Activated CD8-positive, alpha-beta T cell treated with anti-CD3 and anti-CD28 coated beads, Interleukin-2, amount 10 ng/mL, durations not matched to agents 7 days and 5 days (primary cell): ENCODE measurements at regions not wholly inside any gene's neighbourhood (a gene's known extent, or its start where the extent isn't known, plus 50 kb on each side); places are given as distances from the start of the nearest gene placed in this dataset.
"Not testable (repeated sequence)": the region's sequence is repeated elsewhere in the genome, so short reads cannot be mapped to it uniquely, and the experiment has no call there.

ENCODE experiments used
- ATAC-seq: fragments of 150-1000 bp; cut with Tn5 transposase; one replicate; pipeline ENCODE4 v1.10.0; 2021; ENCODE audit warnings: moderate library complexity
- CTCF ChIA-PET: fragments of 350-600 bp; sonication (Branson Sonifier 250); formaldehyde crosslinking; loops from one replicate; lab custom pipeline; 2021; ENCODE audit warnings: antibody characterized with exemption; lab: Charles Lee
- POLR2A ChIA-PET: fragments of 350-600 bp; sonication (Branson Sonifier 250); formaldehyde crosslinking; loops from one replicate; lab custom pipeline; 2021; ENCODE audit warnings: antibody characterized with exemption; lab: Charles Lee
- DNase-seq: peaks from one replicate; pipeline ENCODE4 v3.0.0-alpha.2; 2020
- H3K27ac Mint-ChIP-seq: one replicate; pipeline ENCODE4 v1.8.0; 2021; ENCODE audit warnings: mild to moderate bottlenecking, mixed read lengths
- H3K27me3 Mint-ChIP-seq: one replicate; pipeline ENCODE4 v1.8.0; 2021; ENCODE audit warnings: low read depth, mixed read lengths
- H3K36me3 Mint-ChIP-seq: one replicate; pipeline ENCODE4 v1.8.0; 2021; ENCODE audit warnings: low read depth, mixed read lengths
- H3K4me1 Mint-ChIP-seq: one replicate; pipeline ENCODE4 v1.8.0; 2021; ENCODE audit warnings: low read depth, mixed read lengths
- H3K4me3 Mint-ChIP-seq: one replicate; pipeline ENCODE4 v1.8.0; 2021; ENCODE audit warnings: mild to moderate bottlenecking, mixed read lengths
- H3K9me3 Mint-ChIP-seq: one replicate; pipeline ENCODE4 v1.8.0; 2022; ENCODE audit warnings: mixed read lengths; ENCODE audit not compliant: insufficient read depth

DNA sequence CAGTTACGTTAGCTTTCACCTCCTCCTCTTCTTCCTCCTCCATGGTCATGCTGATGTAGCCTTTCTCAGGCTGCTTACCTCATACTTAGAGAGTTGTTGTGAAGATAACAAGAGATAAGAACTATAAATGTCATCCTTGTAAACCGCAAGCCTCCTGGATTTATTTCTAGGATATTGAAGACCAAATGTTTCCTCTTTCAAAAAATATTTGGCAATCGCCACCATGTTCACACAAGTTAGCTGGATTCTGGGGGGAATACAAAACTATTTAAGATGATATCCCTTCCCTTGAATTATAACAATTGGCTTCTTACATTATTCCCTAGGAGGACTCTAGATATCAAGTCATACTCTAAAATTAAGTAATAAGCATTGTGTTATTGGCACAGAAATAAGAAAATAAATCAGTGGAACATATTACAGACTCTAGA, 99.8 kb upstream of the PLEKHG1 start:
- ATAC-seq, result no peak
- H3K27ac Mint-ChIP-seq, result no peak overlapping the region
- H3K36me3 Mint-ChIP-seq, result no peaks in the 10 kb centered on the region
- no peak overlapping the region for H3K4me3 Mint-ChIP-seq
- no peak for DNase-seq
- H3K27me3 Mint-ChIP-seq, result no peaks in the 10 kb centered on the region
- no peaks in the 10 kb centered on the region for H3K4me1 Mint-ChIP-seq
- CTCF ChIA-PET, result interaction anchor here (1.3 kb wide), 1 partner anchor 82 kb away, joined by 3 read pairs; no protein-coding TSS in a partner anchor
- POLR2A ChIA-PET, result no interaction called here
- no peaks in the 10 kb centered on the region for H3K9me3 Mint-ChIP-seq

DNA sequence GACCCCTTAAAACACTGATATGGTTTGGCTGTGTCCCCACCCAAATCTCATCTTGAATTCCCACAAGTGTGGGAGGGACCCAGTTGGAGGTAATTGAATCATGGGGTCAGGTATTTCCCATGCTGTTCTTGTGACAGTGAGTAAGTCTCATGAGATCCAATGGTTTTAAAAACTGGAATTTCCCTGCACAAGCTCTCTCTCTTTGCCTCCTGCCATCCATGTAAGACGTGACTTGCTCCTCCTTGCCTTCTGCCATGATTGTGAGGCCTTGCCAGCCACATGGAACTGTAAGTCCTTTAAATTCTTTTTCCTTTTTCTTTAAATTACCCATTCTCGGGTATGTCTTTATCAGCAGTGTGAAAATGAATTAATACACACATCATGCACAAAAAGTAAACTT, 99.1 kb upstream of the PLEKHG1 start:
- H3K27ac Mint-ChIP-seq, H3K27me3 Mint-ChIP-seq, H3K9me3 Mint-ChIP-seq, H3K4me3 Mint-ChIP-seq, DNase-seq, POLR2A ChIA-PET, ATAC-seq, H3K4me1 Mint-ChIP-seq, H3K36me3 Mint-ChIP-seq: not testable (repeated sequence)
- CTCF ChIA-PET, result interaction anchor here (1.3 kb wide), 1 partner anchor 83 kb away, joined by 3 read pairs; no protein-coding TSS in a partner anchor

DNA sequence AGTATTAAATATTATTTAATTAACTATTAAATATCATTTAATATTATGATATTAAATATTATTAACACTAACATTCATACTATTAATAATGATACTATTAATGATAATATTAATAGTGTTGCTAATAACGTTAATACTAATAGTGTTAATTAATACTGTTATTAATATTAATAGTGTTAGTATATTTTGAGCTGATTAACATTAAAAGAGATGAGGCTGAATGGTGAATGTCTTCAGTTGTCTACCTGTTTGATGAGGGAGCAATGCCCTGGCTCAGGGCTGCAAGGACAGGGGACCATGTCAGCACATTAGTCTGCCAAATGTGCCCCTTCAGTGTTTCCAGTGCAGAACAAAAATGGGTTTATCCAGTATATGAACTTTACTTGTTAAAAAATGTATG, 96.6 kb upstream of the PLEKHG1 start:
- ChIA-PET CTCF (no interaction called here), POLR2A (no interaction called here)
- H3K36me3 Mint-ChIP-seq, result no peaks in the 10 kb centered on the region
- H3K27ac Mint-ChIP-seq, result no peak overlapping the region
- no peak overlapping the region for H3K4me3 Mint-ChIP-seq
- H3K27me3 Mint-ChIP-seq, result no peaks in the 10 kb centered on the region
- no peaks in the 10 kb centered on the region for H3K4me1 Mint-ChIP-seq
- ATAC-seq, result no peak
- no peaks in the 10 kb centered on the region for H3K9me3 Mint-ChIP-seq
- DNase-seq, result no peak

GRCh38 chr6:150503586-150504339, 95.9 kb upstream of the PLEKHG1 start:
- H3K27ac Mint-ChIP-seq, result no peak overlapping the region
- H3K27me3 Mint-ChIP-seq, result no peaks in the 10 kb centered on the region
- no peaks in the 10 kb centered on the region for H3K4me1 Mint-ChIP-seq
- no peaks in the 10 kb centered on the region for H3K36me3 Mint-ChIP-seq
- DNase-seq (no peak), ATAC-seq (no peak)
- POLR2A ChIA-PET, result no interaction called here
- CTCF ChIA-PET, result no interaction called here
- H3K9me3 Mint-ChIP-seq, result no peaks in the 10 kb centered on the region
- H3K4me3 Mint-ChIP-seq, result no peak overlapping the region

- DNase-seq, H3K4me3 Mint-ChIP-seq, H3K27ac Mint-ChIP-seq, H3K9me3 Mint-ChIP-seq, H3K36me3 Mint-ChIP-seq, ATAC-seq, H3K4me1 Mint-ChIP-seq, CTCF ChIA-PET, H3K27me3 Mint-ChIP-seq, POLR2A ChIA-PET: not testable (repeated sequence)
Observed at GRCh38 chr6:150507361-150507760, 92.3 kb upstream of the PLEKHG1 start.

DNA sequence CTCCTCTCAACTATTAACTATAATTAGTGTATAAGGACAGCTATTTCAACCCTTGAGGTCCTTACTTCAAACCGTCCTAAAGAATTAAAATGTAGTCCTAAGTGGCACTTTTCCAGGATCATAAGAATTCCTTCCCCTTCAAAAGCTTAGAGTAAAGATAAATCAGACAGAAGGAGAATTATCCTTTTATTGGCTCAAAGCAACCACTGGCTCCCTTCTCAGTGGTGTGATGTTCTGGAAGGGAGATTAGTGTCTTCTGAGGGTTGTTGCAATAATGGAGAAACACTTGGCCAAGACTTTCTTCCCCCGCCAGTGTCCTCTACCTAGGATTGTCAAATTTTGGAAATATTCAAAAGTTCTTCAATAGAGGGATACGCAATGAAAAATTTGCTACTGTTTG, 89.1 kb upstream of the PLEKHG1 start:
- ATAC-seq (no peak), DNase-seq (no peak)
- Mint-ChIP-seq H3K27ac (no peak overlapping the region), H3K27me3 (peaks cover 2% of the 10 kb centered on the region), H3K4me3 (no peak overlapping the region), H3K4me1 (no peaks in the 10 kb centered on the region), H3K9me3 (no peaks in the 10 kb centered on the region), H3K36me3 (no peaks in the 10 kb centered on the region)
- ChIA-PET POLR2A (no interaction called here), CTCF (interaction anchor here (0.6 kb wide), 1 partner anchor 64 kb away, joined by 3 read pairs; no protein-coding TSS in a partner anchor)

DNA sequence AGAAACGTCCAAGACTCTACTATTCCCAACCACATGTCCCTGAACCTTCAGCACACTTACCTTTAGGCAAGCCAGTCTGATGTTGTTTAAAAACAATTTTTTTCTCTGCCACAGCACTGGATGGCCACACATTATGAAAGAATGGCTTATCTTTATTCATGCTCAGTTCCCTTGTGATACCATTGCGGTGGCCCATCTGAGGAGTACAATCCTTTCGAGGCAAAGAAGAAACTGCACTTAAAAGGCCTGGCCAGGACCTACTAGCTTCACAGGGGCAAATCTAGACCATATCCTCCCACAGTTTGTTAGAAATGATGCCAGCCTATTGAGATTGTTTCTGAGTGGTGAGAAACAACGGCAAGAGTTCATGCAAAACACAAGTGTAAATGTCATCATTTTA, 88.4 kb upstream of the PLEKHG1 start:
- no peaks in the 10 kb centered on the region for H3K36me3 Mint-ChIP-seq
- H3K27me3 Mint-ChIP-seq, result peaks cover 2% of the 10 kb centered on the region
- H3K27ac Mint-ChIP-seq, result no peak overlapping the region
- no peak overlapping the region for H3K4me3 Mint-ChIP-seq
- no peaks in the 10 kb centered on the region for H3K4me1 Mint-ChIP-seq
- no peak for ATAC-seq
- no peaks in the 10 kb centered on the region for H3K9me3 Mint-ChIP-seq
- no peak for DNase-seq
- CTCF ChIA-PET, result no interaction called here
- POLR2A ChIA-PET, result no interaction called here

- Mint-ChIP-seq H3K27me3 (peaks cover 5% of the 10 kb centered on the region), H3K27ac (no peak overlapping the region), H3K9me3 (no peaks in the 10 kb centered on the region), H3K4me1 (no peaks in the 10 kb centered on the region), H3K36me3 (no peaks in the 10 kb centered on the region), H3K4me3 (no peak overlapping the region)
- POLR2A ChIA-PET, result no interaction called here
- ATAC-seq, result no peak
- no peak for DNase-seq
- CTCF ChIA-PET, result interaction anchor here (1.3 kb wide), 1 partner anchor 104 kb away, joined by 3 read pairs; no protein-coding TSS in a partner anchor
Observed at GRCh38 chr6:150514806-150515380, 84.8 kb upstream of the PLEKHG1 start.

DNA sequence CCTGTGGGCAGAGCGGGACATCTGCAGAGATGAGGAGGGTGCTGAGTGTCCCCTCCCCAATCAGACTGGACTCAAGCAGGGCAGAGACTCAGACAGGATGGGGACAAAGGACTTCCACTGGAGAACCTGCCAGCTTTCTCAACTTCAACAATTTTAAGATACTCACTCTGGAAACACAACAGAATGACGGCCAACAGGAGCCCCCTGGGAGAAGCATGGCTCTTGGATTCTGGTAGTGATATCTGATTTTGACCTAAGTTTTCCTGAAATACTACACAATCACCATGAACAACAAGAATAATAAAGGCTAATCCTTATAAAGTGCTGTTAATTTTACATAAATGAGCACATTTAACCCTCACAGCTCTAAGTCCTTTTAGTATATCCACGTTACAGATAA, 83.5 kb upstream of the PLEKHG1 start:
- Mint-ChIP-seq H3K4me1 (no peaks in the 10 kb centered on the region), H3K9me3 (no peaks in the 10 kb centered on the region), H3K36me3 (no peaks in the 10 kb centered on the region), H3K27me3 (peaks cover 7% of the 10 kb centered on the region), H3K27ac (no peak overlapping the region), H3K4me3 (no peak overlapping the region)
- CTCF ChIA-PET, result no interaction called here
- POLR2A ChIA-PET, result no interaction called here
- DNase-seq (no peak), ATAC-seq (no peak)

GRCh38 chr6:150517175-150517574, 82.5 kb upstream of the PLEKHG1 start:
- ATAC-seq, result no peak
- H3K9me3 Mint-ChIP-seq, result no peaks in the 10 kb centered on the region
- H3K4me3 Mint-ChIP-seq, result no peak overlapping the region
- CTCF ChIA-PET, result no interaction called here
- no peaks in the 10 kb centered on the region for H3K36me3 Mint-ChIP-seq
- no peak for DNase-seq
- H3K27ac Mint-ChIP-seq, result no peak overlapping the region
- H3K27me3 Mint-ChIP-seq, result peaks cover 7% of the 10 kb centered on the region
- H3K4me1 Mint-ChIP-seq, result no peaks in the 10 kb centered on the region
- POLR2A ChIA-PET, result no interaction called here

GRCh38 chr6:150521482-150521881, 78.2 kb upstream of the PLEKHG1 start:
- no peaks in the 10 kb centered on the region for H3K4me1 Mint-ChIP-seq
- ChIA-PET CTCF (no interaction called here), POLR2A (no interaction called here)
- ATAC-seq (no peak), DNase-seq (no peak)
- H3K9me3 Mint-ChIP-seq, result no peaks in the 10 kb centered on the region
- peaks cover 8% of the 10 kb centered on the region for H3K27me3 Mint-ChIP-seq
- H3K27ac Mint-ChIP-seq, result no peak overlapping the region
- H3K4me3 Mint-ChIP-seq, result no peak overlapping the region
- no peaks in the 10 kb centered on the region for H3K36me3 Mint-ChIP-seq

GRCh38 chr6:150523216-150523615, 76.5 kb upstream of the PLEKHG1 start:
- CTCF ChIA-PET, POLR2A ChIA-PET, DNase-seq, H3K4me1 Mint-ChIP-seq, H3K27me3 Mint-ChIP-seq, ATAC-seq, H3K36me3 Mint-ChIP-seq, H3K9me3 Mint-ChIP-seq, H3K4me3 Mint-ChIP-seq, H3K27ac Mint-ChIP-seq: not testable (repeated sequence)
